ENCODE measurements at regions not wholly inside any gene's neighbourhood (a gene's known extent, or its start where the extent isn't known, plus 50 kb on each side); places are given as distances from the start of the nearest gene placed in this dataset.

DNA sequence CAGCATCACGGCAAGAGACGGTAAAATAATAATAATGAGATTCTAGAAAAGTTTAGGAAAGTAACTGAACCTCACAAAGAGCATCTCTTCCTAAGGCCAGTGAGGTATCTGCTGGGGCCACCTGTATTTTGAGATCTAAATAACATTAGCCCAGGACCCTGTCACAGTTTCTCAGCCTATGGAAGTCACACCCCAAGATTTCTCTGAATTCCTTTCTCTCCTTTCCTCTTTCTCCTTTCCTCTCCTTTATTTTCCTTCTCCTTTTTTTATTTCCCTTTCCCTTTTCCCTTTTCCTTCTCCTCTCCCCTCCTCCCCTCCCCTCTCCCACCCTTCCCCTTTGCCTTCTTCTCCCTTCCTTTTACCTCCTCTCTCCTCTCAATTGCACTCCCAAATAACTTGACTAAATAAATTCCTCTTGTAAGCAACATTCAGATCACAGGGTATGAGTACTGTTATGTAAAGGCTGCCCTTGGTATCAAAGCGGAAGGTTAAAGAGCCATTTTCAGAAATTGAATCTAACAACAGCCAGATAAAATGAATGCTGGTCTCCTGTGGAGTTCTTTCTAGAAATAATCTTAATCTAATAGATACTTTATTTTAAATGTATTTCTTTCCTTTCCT lies 506.2 kb downstream of the EPM2A start:
- DNase-seq (ENCODE audit: low spot score) (no peak), ATAC-seq (no peak)
- Mint-ChIP-seq H3K27me3 (peaks cover 0 to 5% of the 10 kb centered on the region in 2 donors), H3K4me1 (ENCODE audit: low read depth in 2 of 2) (no peaks in the 10 kb centered on the region), H3K4me3 (no peak overlapping the region), H3K9me3 (peaks cover 4% of the 10 kb centered on the region), H3K36me3 (no peaks in the 10 kb centered on the region), H3K27ac (no peak overlapping the region)

DNA sequence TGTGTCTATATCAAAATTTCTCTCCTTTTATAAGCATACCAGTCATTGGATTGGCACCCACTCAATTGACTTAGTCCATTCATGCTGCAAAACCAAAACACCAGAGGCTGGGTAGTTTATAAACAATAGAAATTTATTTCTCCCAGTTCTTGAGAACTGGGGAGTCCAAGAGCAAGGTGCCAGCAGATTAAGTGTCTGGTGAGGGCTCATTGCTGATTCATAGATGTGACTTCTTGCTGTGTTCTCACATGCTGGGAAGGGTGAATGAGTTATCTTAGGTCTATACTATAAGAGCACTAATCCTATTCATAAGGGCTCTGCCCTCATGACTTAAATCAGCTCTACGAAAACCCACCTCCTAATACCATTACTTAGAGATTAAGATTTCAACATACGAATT lies 501.4 kb downstream of the EPM2A start:
- H3K27ac Mint-ChIP-seq, result no peak overlapping the region
- H3K36me3 Mint-ChIP-seq, result no peaks in the 10 kb centered on the region
- no peak for DNase-seq (ENCODE audit: low spot score)
- peaks cover 4% of the 10 kb centered on the region for H3K9me3 Mint-ChIP-seq
- H3K27me3 Mint-ChIP-seq, result peaks cover 0 to 5% of the 10 kb centered on the region in 2 donors
- ATAC-seq, result no peak
- no peak overlapping the region for H3K4me3 Mint-ChIP-seq
- no peaks in the 10 kb centered on the region for H3K4me1 Mint-ChIP-seq (ENCODE audit: low read depth in 2 of 2)

DNA sequence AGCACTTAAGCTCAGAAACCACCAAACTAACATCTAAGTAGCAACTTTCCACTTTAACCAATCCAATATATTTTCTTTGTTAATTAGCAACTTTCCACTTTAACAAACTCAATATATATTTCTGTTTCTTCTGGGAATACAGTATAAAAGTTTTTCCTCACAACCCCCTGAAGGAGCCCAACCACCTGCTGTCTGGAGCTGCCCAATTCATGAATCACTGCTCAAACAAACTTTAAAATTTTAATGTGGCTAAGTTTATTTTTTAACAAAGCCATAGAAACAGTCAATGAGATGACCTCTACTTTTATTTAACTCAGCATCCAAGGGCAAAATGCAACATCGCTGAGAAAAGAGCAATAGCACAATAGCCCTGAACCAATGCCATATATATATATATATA lies 500.1 kb downstream of the EPM2A start:
- ATAC-seq, result no peak
- no peaks in the 10 kb centered on the region for H3K4me1 Mint-ChIP-seq (ENCODE audit: low read depth in 2 of 2)
- H3K9me3 Mint-ChIP-seq, result peaks cover 4% of the 10 kb centered on the region
- H3K36me3 Mint-ChIP-seq, result no peaks in the 10 kb centered on the region
- H3K4me3 Mint-ChIP-seq, result no peak overlapping the region
- DNase-seq (ENCODE audit: low spot score), result no peak
- no peak overlapping the region for H3K27ac Mint-ChIP-seq
- H3K27me3 Mint-ChIP-seq, result peaks cover 0 to under 1% of the 10 kb centered on the region in 2 donors

DNA sequence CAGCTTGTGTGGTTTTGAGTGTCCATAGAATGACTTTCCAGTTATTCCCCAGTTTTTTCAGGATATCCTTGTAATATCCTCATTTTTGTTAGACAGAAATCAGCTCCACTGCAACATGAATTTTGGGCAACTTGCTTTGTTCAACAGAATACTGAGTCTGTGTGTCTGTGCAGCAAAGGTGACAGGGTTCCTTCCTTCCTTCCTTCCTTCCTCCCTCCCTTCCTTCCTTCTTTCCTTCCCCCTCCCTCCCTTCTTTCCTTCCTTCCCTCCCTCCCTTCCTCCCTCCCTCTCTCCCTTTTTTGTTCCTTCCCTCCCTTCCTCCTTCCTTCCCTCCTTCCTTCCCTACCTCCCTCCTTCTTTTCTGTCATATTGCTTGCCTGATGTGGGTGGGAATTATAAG lies 496.5 kb downstream of the EPM2A start:
- peaks cover 0 to 6% of the 10 kb centered on the region in 2 donors for H3K27me3 Mint-ChIP-seq
- DNase-seq (ENCODE audit: low spot score) (no peak), ATAC-seq (no peak)
- H3K27ac Mint-ChIP-seq, result no peak overlapping the region
- H3K36me3 Mint-ChIP-seq, result no peaks in the 10 kb centered on the region
- H3K4me3 Mint-ChIP-seq, result no peak overlapping the region
- H3K9me3 Mint-ChIP-seq, result peaks cover 4% of the 10 kb centered on the region
- H3K4me1 Mint-ChIP-seq (ENCODE audit: low read depth in 2 of 2), result no peaks in the 10 kb centered on the region

DNA sequence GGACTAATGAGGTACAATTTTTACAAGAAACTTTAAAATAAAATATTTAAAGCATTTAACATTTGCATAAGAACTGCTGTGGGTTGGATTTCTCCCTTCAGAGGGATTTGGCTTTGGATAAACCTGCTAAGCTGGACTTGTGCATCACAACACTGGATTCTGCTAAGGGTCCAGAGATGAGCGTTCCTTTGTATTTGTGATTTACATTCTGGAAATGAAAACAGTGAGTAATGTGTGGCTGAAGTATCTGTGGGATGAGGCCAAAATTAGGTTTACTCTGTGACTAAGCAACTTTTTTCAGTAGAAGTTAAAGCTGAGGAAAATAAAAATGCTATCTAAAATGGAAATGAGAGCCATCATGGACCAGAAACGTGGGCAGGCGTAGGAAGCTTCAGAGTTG lies 494.3 kb downstream of the EPM2A start:
- Mint-ChIP-seq H3K27ac (no peak overlapping the region), H3K4me3 (no peak overlapping the region), H3K9me3 (peaks cover 4% of the 10 kb centered on the region), H3K27me3 (peaks cover 0 to 6% of the 10 kb centered on the region in 2 donors), H3K36me3 (no peaks in the 10 kb centered on the region), H3K4me1 (ENCODE audit: low read depth in 2 of 2) (no peaks in the 10 kb centered on the region)
- ATAC-seq (no peak), DNase-seq (ENCODE audit: low spot score) (no peak)

DNA sequence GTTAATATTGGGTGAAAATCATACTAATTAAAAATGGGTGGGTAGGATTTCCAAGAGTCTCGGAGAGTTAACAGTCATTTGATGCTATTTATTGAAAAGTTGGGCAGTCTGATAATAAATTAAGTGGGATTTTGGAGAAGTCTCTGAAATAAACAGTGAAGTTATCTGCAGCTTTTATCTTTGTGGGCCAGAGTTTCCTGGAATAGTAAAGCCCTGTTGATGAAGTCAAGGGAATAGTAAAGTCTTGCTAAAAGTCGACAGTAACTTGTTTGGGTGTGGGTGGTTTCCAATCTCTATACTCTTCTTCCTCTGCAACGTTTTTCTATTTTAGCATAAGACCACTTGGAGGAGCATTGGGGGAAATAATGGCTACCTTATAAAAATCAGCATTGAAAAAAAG lies 493.6 kb downstream of the EPM2A start:
- DNase-seq (ENCODE audit: low spot score) (no peak), ATAC-seq (no peak)
- Mint-ChIP-seq H3K36me3 (no peaks in the 10 kb centered on the region), H3K27me3 (peaks cover 0 to 6% of the 10 kb centered on the region in 2 donors), H3K4me3 (no peak overlapping the region), H3K27ac (no peak overlapping the region), H3K9me3 (peaks cover 4% of the 10 kb centered on the region), H3K4me1 (ENCODE audit: low read depth in 2 of 2) (no peaks in the 10 kb centered on the region)

DNA sequence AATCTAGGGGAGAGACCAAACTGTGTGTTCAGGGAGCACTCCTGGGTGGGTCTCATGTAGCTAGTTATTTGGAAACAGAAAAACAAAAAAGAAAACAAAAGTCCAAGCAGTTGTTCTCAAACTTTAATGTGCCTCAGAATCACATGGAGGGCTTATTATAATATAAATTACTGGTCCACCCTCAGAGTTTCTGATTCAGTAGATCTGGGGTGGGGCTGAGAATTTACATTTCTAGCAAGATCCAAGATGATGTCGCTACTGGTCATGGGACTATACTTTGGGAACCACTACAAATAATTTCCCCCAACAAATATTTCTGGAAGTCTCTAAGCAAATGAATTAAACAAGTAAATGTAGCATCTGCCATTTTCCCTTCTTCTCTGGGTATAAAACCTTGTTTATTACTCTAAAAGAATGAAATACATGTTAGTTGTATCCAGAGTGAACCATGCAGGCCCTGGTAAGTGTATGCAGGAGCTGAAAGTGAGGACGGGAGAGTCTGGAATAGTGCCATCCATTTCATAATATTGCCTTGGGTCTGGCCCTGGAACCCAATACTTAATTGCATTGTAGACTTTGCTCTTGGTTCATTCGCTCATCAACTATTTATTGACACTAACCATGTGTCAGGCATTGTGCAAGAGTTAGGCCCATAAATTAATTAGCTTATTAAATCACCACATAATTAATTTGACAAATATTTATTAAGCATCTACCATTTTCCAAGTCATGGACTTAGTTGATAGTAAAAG lies 490.8 kb downstream of the EPM2A start:
- Mint-ChIP-seq H3K4me1 (ENCODE audit: low read depth in 2 of 2) (no peaks in the 10 kb centered on the region), H3K27me3 (peaks cover 0 to 6% of the 10 kb centered on the region in 2 donors), H3K9me3 (peaks cover 7% of the 10 kb centered on the region), H3K4me3 (no peak overlapping the region), H3K27ac (no peak overlapping the region), H3K36me3 (no peaks in the 10 kb centered on the region)
- DNase-seq (ENCODE audit: low spot score) (no peak), ATAC-seq (no peak)

DNA sequence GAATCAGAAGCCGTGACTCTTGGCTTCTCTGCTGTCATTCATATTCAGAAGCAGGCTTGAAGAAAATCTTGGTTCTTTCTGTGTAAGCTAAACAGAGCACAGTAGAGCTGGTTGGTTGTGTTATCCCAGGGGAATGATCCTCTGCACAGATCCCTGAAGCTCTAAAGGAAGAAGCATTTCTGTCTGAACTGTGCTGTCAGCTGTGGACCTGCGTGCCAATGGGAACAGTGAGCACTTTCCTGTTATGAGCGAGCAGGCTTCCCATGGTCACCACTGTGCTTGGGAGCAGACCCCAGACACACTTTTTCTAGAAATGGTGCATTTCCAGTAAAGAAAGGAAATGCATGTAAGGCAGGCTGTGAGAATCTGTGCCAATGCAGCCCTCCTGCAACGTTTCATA lies 490.2 kb downstream of the EPM2A start:
- no peak for DNase-seq (ENCODE audit: low spot score)
- peaks cover 0 to 6% of the 10 kb centered on the region in 2 donors for H3K27me3 Mint-ChIP-seq
- H3K9me3 Mint-ChIP-seq, result peaks cover 7% of the 10 kb centered on the region
- H3K27ac Mint-ChIP-seq, result no peak overlapping the region
- ATAC-seq, result no peak
- no peaks in the 10 kb centered on the region for H3K36me3 Mint-ChIP-seq
- no peak overlapping the region for H3K4me3 Mint-ChIP-seq
- no peaks in the 10 kb centered on the region for H3K4me1 Mint-ChIP-seq (ENCODE audit: low read depth in 2 of 2)

DNA sequence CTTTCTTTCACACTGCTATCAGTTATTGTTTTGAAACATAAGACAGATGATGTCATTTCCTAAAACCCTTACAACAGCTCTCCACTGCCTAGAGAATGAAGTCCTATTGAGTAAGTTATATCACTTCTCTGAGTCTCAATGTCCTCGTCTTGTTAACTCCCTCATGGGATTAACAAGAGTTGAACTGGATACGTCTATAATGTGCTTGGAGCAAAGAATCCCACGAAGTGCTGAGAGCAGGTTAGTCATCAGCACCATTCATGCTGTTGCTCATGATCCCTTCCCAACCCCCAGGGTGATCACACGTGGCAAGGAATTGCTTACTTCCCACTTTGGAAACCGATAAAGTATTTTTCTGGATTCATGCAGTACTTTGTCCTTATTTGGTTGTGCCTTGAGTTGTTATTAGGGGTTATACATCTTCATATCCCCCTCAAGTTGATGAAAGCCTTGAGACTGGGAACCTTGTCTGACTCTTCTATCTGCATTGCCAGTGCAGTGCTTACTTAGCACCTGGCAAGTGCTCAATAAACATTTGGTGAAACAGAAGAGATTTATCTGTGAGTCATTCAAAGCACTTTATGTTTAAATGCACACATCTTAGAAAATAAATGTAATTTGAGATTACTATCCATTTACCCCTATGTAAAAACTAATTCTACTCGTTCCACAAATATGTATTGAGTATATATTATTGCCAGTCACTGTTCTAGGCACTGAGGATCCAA lies 487.5 kb downstream of the EPM2A start:
- Mint-ChIP-seq H3K36me3 (no peaks in the 10 kb centered on the region), H3K9me3 (peaks cover 3% of the 10 kb centered on the region), H3K4me3 (no peak overlapping the region), H3K4me1 (ENCODE audit: low read depth in 2 of 2) (no peaks in the 10 kb centered on the region), H3K27me3 (no peaks in the 10 kb centered on the region), H3K27ac (no peak overlapping the region)
- DNase-seq (ENCODE audit: low spot score) (no peak), ATAC-seq (no peak)

DNA sequence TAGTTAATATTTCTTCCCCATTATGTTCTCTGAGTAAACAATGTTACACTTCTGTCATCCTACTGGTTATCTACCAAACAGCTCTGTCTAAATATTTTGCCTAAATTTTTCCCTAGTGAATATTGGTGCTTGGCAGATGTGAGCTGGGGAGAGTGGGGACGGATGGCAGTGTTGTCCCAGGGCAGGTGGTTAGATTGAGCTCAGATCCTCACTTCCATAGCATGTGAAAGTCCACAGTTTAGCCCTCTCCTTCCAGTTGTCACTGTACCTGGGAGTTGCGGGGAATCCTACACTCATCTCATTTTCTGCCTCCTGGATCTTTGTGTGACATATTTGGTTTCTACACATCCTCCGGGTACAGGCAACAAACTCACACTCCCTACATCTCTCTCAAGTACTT lies 484.9 kb downstream of the EPM2A start:
- ATAC-seq, result no peak
- H3K27me3 Mint-ChIP-seq, result no peaks in the 10 kb centered on the region
- no peaks in the 10 kb centered on the region for H3K36me3 Mint-ChIP-seq
- no peak overlapping the region for H3K4me3 Mint-ChIP-seq
- H3K9me3 Mint-ChIP-seq, result peaks cover 3% of the 10 kb centered on the region
- no peak for DNase-seq (ENCODE audit: low spot score)
- no peaks in the 10 kb centered on the region for H3K4me1 Mint-ChIP-seq (ENCODE audit: low read depth in 2 of 2)
- no peak overlapping the region for H3K27ac Mint-ChIP-seq

DNA sequence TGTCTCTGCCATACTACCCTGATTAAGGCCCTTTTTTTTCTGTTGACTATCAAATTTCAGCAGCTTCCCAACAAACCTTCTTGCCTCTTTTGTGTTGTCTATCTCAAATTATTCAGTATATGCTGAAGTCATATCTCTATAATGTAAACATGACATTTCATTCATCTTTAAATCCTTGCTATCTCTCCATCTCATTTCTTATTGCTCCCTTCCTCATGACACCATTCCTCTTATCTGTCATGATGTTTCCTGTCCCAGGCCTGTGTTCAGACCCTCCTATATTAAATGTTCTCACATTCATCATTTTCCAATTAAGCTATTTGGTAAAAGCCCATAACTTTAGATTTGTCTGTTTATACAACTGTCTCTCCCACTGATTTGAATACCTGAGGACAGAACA lies 482.6 kb downstream of the EPM2A start:
- ATAC-seq (no peak), DNase-seq (ENCODE audit: low spot score) (no peak)
- no peaks in the 10 kb centered on the region for H3K4me1 Mint-ChIP-seq (ENCODE audit: low read depth in 2 of 2)
- no peaks in the 10 kb centered on the region for H3K36me3 Mint-ChIP-seq
- no peak overlapping the region for H3K27ac Mint-ChIP-seq
- no peaks in the 10 kb centered on the region for H3K27me3 Mint-ChIP-seq
- H3K4me3 Mint-ChIP-seq, result no peak overlapping the region
- H3K9me3 Mint-ChIP-seq, result no peaks in the 10 kb centered on the region

DNA sequence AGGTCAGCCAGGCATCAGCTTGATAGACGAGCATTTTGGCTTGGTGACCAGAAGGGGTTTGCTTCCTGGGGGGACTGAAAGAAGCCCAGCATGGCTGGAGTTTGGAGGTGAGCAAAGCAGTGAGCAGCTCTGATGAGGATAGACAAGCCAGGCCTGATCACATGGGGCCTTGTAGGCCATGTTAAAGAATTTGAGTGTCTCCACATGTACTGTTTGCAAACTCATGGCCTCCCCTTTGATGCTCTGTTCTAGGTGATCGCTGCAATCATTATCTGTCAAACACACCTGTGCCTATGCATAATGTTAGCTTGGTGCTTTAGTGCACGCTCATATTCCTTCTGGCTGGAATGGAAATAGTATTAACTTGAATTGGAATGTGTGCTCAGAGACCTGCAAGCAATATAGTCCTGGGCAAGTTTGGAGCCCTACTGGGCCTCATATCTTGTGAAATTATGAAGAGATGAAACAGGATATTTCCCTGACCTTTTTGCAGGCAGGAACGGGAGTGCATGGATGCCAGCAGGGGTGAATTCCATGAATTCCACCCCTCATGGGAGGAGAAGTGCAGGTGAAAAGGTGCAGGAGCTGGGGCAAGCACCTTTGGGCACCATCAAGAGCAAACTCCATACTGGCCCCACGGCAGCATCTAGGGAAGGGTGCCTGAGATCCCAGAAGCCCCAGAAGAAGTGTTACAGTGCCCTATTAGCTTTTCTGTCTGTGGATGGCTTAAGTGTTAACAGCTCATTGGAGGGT lies 480.5 kb downstream of the EPM2A start:
- no peaks in the 10 kb centered on the region for H3K27me3 Mint-ChIP-seq
- H3K9me3 Mint-ChIP-seq, result peaks cover 2% of the 10 kb centered on the region
- H3K4me1 Mint-ChIP-seq (ENCODE audit: low read depth in 2 of 2), result no peaks in the 10 kb centered on the region
- DNase-seq (ENCODE audit: low spot score) (no peak), ATAC-seq (no peak)
- H3K4me3 Mint-ChIP-seq, result no peak overlapping the region
- no peaks in the 10 kb centered on the region for H3K36me3 Mint-ChIP-seq
- no peak overlapping the region for H3K27ac Mint-ChIP-seq

DNA sequence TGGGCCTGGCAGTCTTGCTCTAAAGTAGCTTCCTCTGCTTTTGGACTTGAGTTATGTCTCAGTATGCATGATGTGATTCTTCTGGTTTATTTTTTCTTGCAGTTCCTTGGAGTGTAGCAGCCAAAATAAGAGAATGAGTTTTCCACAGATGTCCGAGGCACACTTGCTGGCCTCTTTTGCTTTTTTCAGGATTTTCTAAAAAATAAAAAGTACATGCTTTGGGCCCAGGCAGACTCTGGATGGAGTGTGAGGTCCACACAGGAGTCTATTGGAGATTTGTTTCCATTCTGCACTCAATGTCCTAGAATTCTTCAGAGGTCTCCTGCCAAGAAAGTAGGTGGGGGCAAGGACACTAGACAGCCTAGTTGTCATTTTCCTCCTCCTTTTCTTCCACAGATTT lies 477.6 kb downstream of the EPM2A start:
- H3K27ac Mint-ChIP-seq, result no peak overlapping the region
- no peak for ATAC-seq
- peaks cover 2% of the 10 kb centered on the region for H3K9me3 Mint-ChIP-seq
- H3K4me1 Mint-ChIP-seq (ENCODE audit: low read depth in 2 of 2), result no peaks in the 10 kb centered on the region
- H3K36me3 Mint-ChIP-seq, result no peaks in the 10 kb centered on the region
- DNase-seq (ENCODE audit: low spot score), result no peak
- no peak overlapping the region for H3K4me3 Mint-ChIP-seq
- no peaks in the 10 kb centered on the region for H3K27me3 Mint-ChIP-seq

DNA sequence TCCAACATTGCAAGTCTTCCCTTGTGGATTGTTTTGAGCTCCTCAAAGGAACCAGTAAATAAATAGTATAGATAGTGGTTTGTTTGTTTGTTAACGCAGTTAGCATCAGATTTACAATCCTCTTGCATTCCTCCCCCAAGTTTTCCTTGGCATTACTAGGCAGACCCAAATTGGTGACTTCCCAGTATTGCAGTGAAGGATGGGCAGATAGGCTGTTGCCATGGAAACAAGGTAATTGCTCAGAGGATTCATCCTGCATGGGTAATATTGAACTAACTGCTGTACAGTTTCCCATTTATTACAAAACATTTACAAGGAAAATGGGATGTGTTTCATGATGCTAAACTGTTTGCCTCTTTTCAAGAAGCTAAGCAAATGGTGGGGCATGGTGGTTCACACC lies 477.2 kb downstream of the EPM2A start:
- H3K9me3 Mint-ChIP-seq, result peaks cover 2% of the 10 kb centered on the region
- ATAC-seq (no peak), DNase-seq (ENCODE audit: low spot score) (no peak)
- H3K4me3 Mint-ChIP-seq, result no peak overlapping the region
- H3K27ac Mint-ChIP-seq, result no peak overlapping the region
- no peaks in the 10 kb centered on the region for H3K36me3 Mint-ChIP-seq
- H3K4me1 Mint-ChIP-seq (ENCODE audit: low read depth in 2 of 2), result no peaks in the 10 kb centered on the region
- H3K27me3 Mint-ChIP-seq, result no peaks in the 10 kb centered on the region

Measured in natural killer cell treated with Interleukin-12 subunit alpha and Interleukin-12 subunit beta and Interleukin-15 and Interleukin-18, amount 100 ng/mL, for 72 hours (primary cell).